GM23338 (cell line): ENCODE measurements at regions not wholly inside any gene's neighbourhood (a gene's known extent, or its start where the extent isn't known, plus 50 kb on each side); places are given as distances from the start of the nearest gene placed in this dataset.

ENCODE experiments used
- CREB1 ChIP-seq: fragments of 250-450 bp; sonication (Bioruptor Pico); IDR thresholded peaks from 2 replicates; pipeline ENCODE4 v1.5.0; 2020; ENCODE audit warnings: low read depth, mild to moderate bottlenecking, moderate library complexity
- CTCF ChIP-seq, 2 experiments: fragments of 200-600 bp in 1 of 2; sonication (generic) in 1 of 2; conservative IDR thresholded peaks; 2 replicates each; pipeline versions ENCODE4 v1.5.1 to v1.6.1; 2016 to 2017; ENCODE audit warnings: antibody characterized with exemption in 2 of 2, low read depth in 2 of 2, mild to moderate bottlenecking in 2 of 2, moderate library complexity in 1 of 2
- ETS1 ChIP-seq: IDR thresholded peaks from 2 replicates; pipeline ENCODE4 v1.6.1; 2016; ENCODE audit warnings: antibody characterized with exemption
- EZH2 ChIP-seq: fragments of 200-600 bp; sonication (generic); IDR thresholded peaks from one replicate; pipeline ENCODE4 v1.8.0; 2017; ENCODE audit warnings: antibody characterized with exemption, mild to moderate bottlenecking, low read depth; ENCODE audit not compliant: unreplicated experiment
- EZH2phosphoT487 ChIP-seq: fragments of 200-600 bp; sonication (generic); IDR thresholded peaks from one replicate; pipeline ENCODE4 v1.8.1; 2018; ENCODE audit warnings: antibody characterized with exemption; ENCODE audit not compliant: unreplicated experiment
- JUNB ChIP-seq: IDR thresholded peaks from one replicate; pipeline ENCODE4 v1.6.1; 2016; ENCODE audit warnings: antibody characterized with exemption; ENCODE audit not compliant: unreplicated experiment
- POLR2AphosphoS5 ChIP-seq: IDR thresholded peaks from 2 replicates; pipeline ENCODE4 v1.6.1; 2016; ENCODE audit warnings: antibody characterized with exemption, low read depth
- REST ChIP-seq: IDR thresholded peaks from one replicate; pipeline ENCODE4 v1.6.1; 2018; ENCODE audit warnings: antibody characterized with exemption; ENCODE audit not compliant: unreplicated experiment
- STAT1 ChIP-seq: IDR thresholded peaks from one replicate; pipeline ENCODE4 v1.6.1; 2016; ENCODE audit warnings: antibody characterized with exemption; ENCODE audit not compliant: unreplicated experiment
- ZNF331 ChIP-seq: fragments of 250-450 bp; sonication (Bioruptor Pico); IDR thresholded peaks from 2 replicates; pipeline ENCODE4 v1.5.0; 2020; ENCODE audit warnings: low read depth, mild to moderate bottlenecking, moderate library complexity

- TF ChIP-seq POLR2AphosphoS5 (no peak), CTCF (conservative IDR thresholded peaks at IDR 0.05; ENCODE audit: low read depth in 2 of 2) (no peak), EZH2phosphoT487 (no peak), JUNB (no peak), ETS1 (no peak), ZNF331 (no peak), REST (no peak), EZH2 (no peak), STAT1 (no peak), CREB1 (CRISPR knock-in tag) (no peak)
These were observed 467.5 kb upstream of the CHST9 start for GRCh38 chr18:27652480-27653121.
